Fibroblast of villous mesenchyme (primary cell): ENCODE measurements at regions not wholly inside any gene's neighbourhood (a gene's known extent, or its start where the extent isn't known, plus 50 kb on each side); places are given as distances from the start of the nearest gene placed in this dataset.

Source experiments
- DNase-seq: peaks from one replicate; pipeline ENCODE4 v3.0.0-alpha.2; 2010; ENCODE audit warnings: low read depth
- H3K4me3 ChIP-seq: 2 replicates; pipeline ENCODE4 v1.5.1; 2011; ENCODE audit warnings: low read depth, mild to moderate bottlenecking, low read length
- TF ChIP-seq, protein P1 (sequence below): IDR thresholded peaks from 2 replicates; pipeline ENCODE4 v1.5.1; 2012; ENCODE audit warnings: low read depth, mild to moderate bottlenecking, low read length; ENCODE audit not compliant: insufficient read depth

GRCh38 chr11:19345519-19345847, 104.7 kb upstream of the E2F8 start:
- no peak for DNase-seq
- TF ChIP-seq, protein P1, sequence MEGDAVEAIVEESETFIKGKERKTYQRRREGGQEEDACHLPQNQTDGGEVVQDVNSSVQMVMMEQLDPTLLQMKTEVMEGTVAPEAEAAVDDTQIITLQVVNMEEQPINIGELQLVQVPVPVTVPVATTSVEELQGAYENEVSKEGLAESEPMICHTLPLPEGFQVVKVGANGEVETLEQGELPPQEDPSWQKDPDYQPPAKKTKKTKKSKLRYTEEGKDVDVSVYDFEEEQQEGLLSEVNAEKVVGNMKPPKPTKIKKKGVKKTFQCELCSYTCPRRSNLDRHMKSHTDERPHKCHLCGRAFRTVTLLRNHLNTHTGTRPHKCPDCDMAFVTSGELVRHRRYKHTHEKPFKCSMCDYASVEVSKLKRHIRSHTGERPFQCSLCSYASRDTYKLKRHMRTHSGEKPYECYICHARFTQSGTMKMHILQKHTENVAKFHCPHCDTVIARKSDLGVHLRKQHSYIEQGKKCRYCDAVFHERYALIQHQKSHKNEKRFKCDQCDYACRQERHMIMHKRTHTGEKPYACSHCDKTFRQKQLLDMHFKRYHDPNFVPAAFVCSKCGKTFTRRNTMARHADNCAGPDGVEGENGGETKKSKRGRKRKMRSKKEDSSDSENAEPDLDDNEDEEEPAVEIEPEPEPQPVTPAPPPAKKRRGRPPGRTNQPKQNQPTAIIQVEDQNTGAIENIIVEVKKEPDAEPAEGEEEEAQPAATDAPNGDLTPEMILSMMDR, result no peak
- peak overlapping the region; percentile 44 for H3K4me3 ChIP-seq

DNA sequence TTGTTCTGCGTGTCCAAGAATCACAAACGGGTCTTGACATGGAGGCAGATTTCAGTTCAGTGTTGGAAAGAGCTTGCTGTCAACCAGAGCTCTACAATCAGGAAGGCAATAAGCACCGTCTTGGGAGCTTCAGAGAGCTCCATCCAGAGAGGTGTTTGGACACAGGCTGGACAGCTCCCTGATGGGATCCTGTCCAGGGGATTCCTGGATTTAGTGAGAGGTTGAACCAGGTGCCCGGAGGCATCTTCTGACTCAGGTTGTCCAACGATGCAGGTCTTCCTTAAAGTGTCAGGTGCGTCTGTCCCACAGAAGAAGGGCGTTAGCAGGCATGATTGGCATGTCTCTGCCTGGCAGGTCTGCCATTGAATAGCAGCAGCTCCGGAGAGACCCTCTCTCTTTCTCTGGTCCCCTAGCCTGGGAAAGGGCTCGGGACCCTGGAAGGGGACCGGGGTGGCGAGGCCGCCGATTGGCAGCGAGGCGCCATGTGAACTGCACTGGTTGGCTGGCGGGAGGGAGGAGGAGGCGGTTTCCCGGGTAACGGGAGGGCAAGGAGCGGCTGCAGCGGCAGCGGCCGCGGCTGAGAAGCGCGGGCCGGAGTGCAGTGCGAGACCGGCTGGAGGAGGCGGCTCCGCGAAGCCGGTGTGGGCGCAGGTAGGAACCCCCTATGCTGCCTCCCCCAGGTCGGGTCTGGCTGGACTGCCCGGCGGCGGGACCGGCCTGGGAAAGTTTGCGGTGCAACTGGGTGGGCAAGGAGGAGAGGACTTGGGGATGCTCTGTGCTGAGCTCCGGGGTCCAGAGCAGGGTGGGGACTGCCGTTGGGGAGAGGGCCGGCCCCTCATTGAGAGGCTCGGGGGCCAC, 104.1 kb upstream of the E2F8 start:
- H3K4me3 ChIP-seq, result peak overlapping the region; percentile 44
- TF ChIP-seq, protein P1, result no peak
- DNase-seq, result peak; percentile 22

- DNase-seq, result no peak
- TF ChIP-seq, protein P1, result no peak
These were observed 101.3 kb upstream of the E2F8 start for GRCh38 chr11:19342036-19342435.

GRCh38 chr11:19338375-19338774, 97.6 kb upstream of the E2F8 start:
- H3K4me3 ChIP-seq, result no peak overlapping the region
- DNase-seq, result no peak
- TF ChIP-seq, protein P1, result no peak

More at GRCh38 chr11:19342036-19342435, 101.3 kb upstream of the E2F8 start:
- H3K4me3 ChIP-seq, result no peak overlapping the region

DNA sequence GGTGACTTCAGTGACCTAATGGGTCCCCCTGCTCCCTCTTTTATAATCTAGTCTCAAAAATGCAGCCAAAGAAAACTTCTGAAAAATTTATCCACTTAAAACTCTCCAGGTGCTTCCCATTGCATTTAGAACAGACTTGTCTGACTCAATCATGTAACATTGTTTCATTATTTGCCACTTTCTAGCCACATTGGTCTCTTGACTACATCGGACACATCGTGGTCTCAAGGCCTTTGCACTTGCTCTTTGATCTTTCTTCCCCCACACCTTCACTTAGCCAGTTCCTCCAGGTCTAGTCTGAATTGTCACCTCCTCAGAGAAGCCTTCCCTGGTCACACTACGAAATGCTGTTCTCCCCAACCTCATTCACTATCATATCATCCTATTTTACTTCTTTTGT, 97.0 kb upstream of the E2F8 start:
- TF ChIP-seq, protein P1, result no peak
- no peak overlapping the region for H3K4me3 ChIP-seq
- no peak for DNase-seq

GRCh38 chr11:19336331-19336730, 95.6 kb upstream of the E2F8 start:
- no peak overlapping the region for H3K4me3 ChIP-seq
- TF ChIP-seq, protein P1, result no peak
- no peak for DNase-seq

DNA sequence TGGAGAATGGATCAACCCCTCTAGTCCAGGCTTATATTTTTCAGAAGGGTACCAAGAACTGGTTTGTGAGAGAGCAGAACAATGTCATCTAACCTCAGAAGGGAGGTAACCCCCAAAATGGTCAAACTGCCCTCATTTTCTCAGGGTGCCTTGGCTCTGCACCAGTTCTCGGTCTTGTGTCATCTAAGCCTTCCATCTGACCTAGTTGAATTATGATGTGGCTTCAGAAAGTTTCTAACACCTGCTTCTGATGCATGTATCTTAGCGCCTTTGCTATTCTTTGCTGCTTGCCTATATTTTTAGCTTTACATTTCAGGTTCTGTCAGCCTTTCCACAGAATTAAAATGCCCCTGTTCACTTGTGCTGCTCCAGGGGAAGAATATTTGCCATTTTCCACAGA, 91.7 kb upstream of the E2F8 start:
- H3K4me3 ChIP-seq, result no peak overlapping the region
- no peak for DNase-seq
- TF ChIP-seq, protein P1, result no peak
